ENCODE measurements at regions not wholly inside any gene's neighbourhood (a gene's known extent, or its start where the extent isn't known, plus 50 kb on each side); places are given as distances from the start of the nearest gene placed in this dataset.

- POLR2A ChIA-PET = no interaction called here
- H3K27me3 ChIP-seq (ENCODE audit: control insufficient read depth, insufficient read depth, low read length) = no peaks in the 10 kb centered on the region
- peaks cover 44% of the 10 kb centered on the region for H3K9me3 ChIP-seq (ENCODE audit: control insufficient read depth, insufficient read depth, low read length)
- no peak for TF ChIP-seq CTCF (IDR thresholded peaks at IDR 0.05; ENCODE audit: low read depth, low read length)
- H3K27ac ChIP-seq (ENCODE audit: low read depth, low read length) = no peak overlapping the region
- DNase-seq (ENCODE audit: low read depth, low spot score) = no peak
- CTCF ChIA-PET = no interaction called here
- no peak overlapping the region for H3K4me3 ChIP-seq (ENCODE audit: low read depth, low read length)
Measured at GRCh38 chr14:98325761-98326160, 946.2 kb downstream of the BCL11B start.

- no peak overlapping the region for H3K27ac ChIP-seq (ENCODE audit: low read depth, low read length)
- H3K9me3 ChIP-seq (ENCODE audit: control insufficient read depth, insufficient read depth, low read length) = peaks cover 42% of the 10 kb centered on the region
- H3K4me3 ChIP-seq (ENCODE audit: low read depth, low read length) = no peak overlapping the region
- ChIA-PET POLR2A (no interaction called here), CTCF (no interaction called here)
- no peak for TF ChIP-seq CTCF (IDR thresholded peaks at IDR 0.05; ENCODE audit: low read depth, low read length)
- no peak for DNase-seq (ENCODE audit: low read depth, low spot score)
- no peaks in the 10 kb centered on the region for H3K27me3 ChIP-seq (ENCODE audit: control insufficient read depth, insufficient read depth, low read length)
Measured at GRCh38 chr14:98328496-98328895, 943.5 kb downstream of the BCL11B start.

- no peak for DNase-seq (ENCODE audit: low read depth, low spot score)
- H3K9me3 ChIP-seq (ENCODE audit: control insufficient read depth, insufficient read depth, low read length) = peaks cover 21% of the 10 kb centered on the region
- H3K4me3 ChIP-seq (ENCODE audit: low read depth, low read length) = no peak overlapping the region
- POLR2A ChIA-PET = no interaction called here
- H3K27me3 ChIP-seq (ENCODE audit: control insufficient read depth, insufficient read depth, low read length) = no peaks in the 10 kb centered on the region
- no peak for TF ChIP-seq CTCF (IDR thresholded peaks at IDR 0.05; ENCODE audit: low read depth, low read length)
- CTCF ChIA-PET = no interaction called here
- H3K27ac ChIP-seq (ENCODE audit: low read depth, low read length) = no peak overlapping the region
Measured at GRCh38 chr14:98334186-98334585, 937.8 kb downstream of the BCL11B start.

GRCh38 chr14:98341211-98341610, 930.8 kb downstream of the BCL11B start:
- Histone ChIP-seq H3K27me3 (ENCODE audit: control insufficient read depth, insufficient read depth, low read length) (no peaks in the 10 kb centered on the region), H3K9me3 (ENCODE audit: control insufficient read depth, insufficient read depth, low read length) (peaks cover 40% of the 10 kb centered on the region), H3K27ac (ENCODE audit: low read depth, low read length) (no peak overlapping the region), H3K4me3 (ENCODE audit: low read depth, low read length) (no peak overlapping the region)
- TF ChIP-seq CTCF (IDR thresholded peaks at IDR 0.05; ENCODE audit: low read depth, low read length) = no peak
- CTCF ChIA-PET = no interaction called here
- POLR2A ChIA-PET = no interaction called here
- no peak for DNase-seq (ENCODE audit: low read depth, low spot score)

GRCh38 chr14:98345161-98345560, 926.8 kb downstream of the BCL11B start:
- ChIA-PET CTCF (no interaction called here), POLR2A (no interaction called here)
- Histone ChIP-seq H3K27ac (ENCODE audit: low read depth, low read length) (no peak overlapping the region), H3K27me3 (ENCODE audit: control insufficient read depth, insufficient read depth, low read length) (no peaks in the 10 kb centered on the region), H3K4me3 (ENCODE audit: low read depth, low read length) (no peak overlapping the region), H3K9me3 (ENCODE audit: control insufficient read depth, insufficient read depth, low read length) (peaks cover 51% of the 10 kb centered on the region)
- TF ChIP-seq CTCF (IDR thresholded peaks at IDR 0.05; ENCODE audit: low read depth, low read length) = no peak
- no peak for DNase-seq (ENCODE audit: low read depth, low spot score)

All from AG04450 (cell line).